Natural killer cell (primary cell): ENCODE measurements at regions not wholly inside any gene's neighbourhood (a gene's known extent, or its start where the extent isn't known, plus 50 kb on each side); places are given as distances from the start of the nearest gene placed in this dataset.

Experiments used
- ATAC-seq, 3 donors: fragments of 150-1000 bp in 2 of 3; fragments of 200-7000 bp in 1 of 3; cut with Tn5 transposase; 1 replicate in 1 of 3; 2 replicates in 2 of 3; pipeline ENCODE4 v1.10.0; 2021; ENCODE audit warnings: mild to moderate bottlenecking in 2 of 3, moderate library complexity in 2 of 3
- DNase-seq, 2 donors: peaks; one replicate each; pipeline versions ENCODE4 v3.0.0 to v3.0.0-alpha.2; 2013 to 2021; ENCODE audit warnings: mixed read lengths in 1 of 2
- H3K27ac ChIP-seq: one replicate; pipeline ENCODE4 v1.5.1; 2013; ENCODE audit warnings: mild to moderate bottlenecking, low read length
- H3K27me3 ChIP-seq: one replicate; pipeline ENCODE4 v1.6.1; 2013; ENCODE audit warnings: low read length; ENCODE audit not compliant: control insufficient read depth, insufficient read depth
- H3K36me3 ChIP-seq: one replicate; pipeline ENCODE4 v1.6.1; 2013; ENCODE audit warnings: low read length; ENCODE audit not compliant: control insufficient read depth, insufficient read depth
- H3K4me1 ChIP-seq: one replicate; pipeline ENCODE4 v1.6.1; 2013; ENCODE audit warnings: low read length; ENCODE audit not compliant: control insufficient read depth, insufficient read depth
- H3K4me3 ChIP-seq: one replicate; pipeline ENCODE4 v1.5.1; 2013; ENCODE audit warnings: low read length
- H3K9me3 ChIP-seq: one replicate; pipeline ENCODE4 v1.6.1; 2013; ENCODE audit warnings: low read length; ENCODE audit not compliant: control insufficient read depth, insufficient read depth
- H3K27ac Mint-ChIP-seq, 2 donors: one replicate each; pipeline ENCODE4 v1.8.0; 2022; ENCODE audit warnings: mild to moderate bottlenecking in 2 of 2, mixed read lengths in 2 of 2, moderate library complexity in 1 of 2
- H3K27me3 Mint-ChIP-seq, 2 donors: one replicate each; pipeline ENCODE4 v1.8.0; 2022; ENCODE audit warnings: low read depth in 2 of 2, mixed read lengths in 2 of 2
- H3K36me3 Mint-ChIP-seq: one replicate; pipeline ENCODE4 v1.8.0; 2022; ENCODE audit warnings: mixed read lengths
- H3K4me1 Mint-ChIP-seq, 2 donors: one replicate each; pipeline ENCODE4 v1.8.0; 2022; ENCODE audit warnings: mixed read lengths in 2 of 2
- H3K4me3 Mint-ChIP-seq: one replicate; pipeline ENCODE4 v1.8.0; 2022; ENCODE audit warnings: mild to moderate bottlenecking, moderate library complexity, mixed read lengths
- H3K9me3 Mint-ChIP-seq, 2 donors: one replicate each; pipeline ENCODE4 v1.8.0; 2022; ENCODE audit warnings: mixed read lengths in 2 of 2
- WGBS: methylation state at CpG from one replicate; pipeline ENCODE4 v1.1.7; 2013; ENCODE audit warnings: missing lambda C conversion rate; ENCODE audit not compliant: insufficient coverage; 5-methylcytosine and 5-hydroxymethylcytosine counted together
- intact Hi-C: fragments of 100-400 bp; cut with micrococcal nuclease; formaldehyde crosslinking; loops from one replicate; pipeline ENCODE4 v1.14.2; 2022
- TF ChIP-seq, protein P1 (sequence below): fragments of 200-600 bp; IDR thresholded peaks from one replicate; pipeline ENCODE4 v1.8.0; 2022; ENCODE audit warnings: antibody characterized with exemption

DNA sequence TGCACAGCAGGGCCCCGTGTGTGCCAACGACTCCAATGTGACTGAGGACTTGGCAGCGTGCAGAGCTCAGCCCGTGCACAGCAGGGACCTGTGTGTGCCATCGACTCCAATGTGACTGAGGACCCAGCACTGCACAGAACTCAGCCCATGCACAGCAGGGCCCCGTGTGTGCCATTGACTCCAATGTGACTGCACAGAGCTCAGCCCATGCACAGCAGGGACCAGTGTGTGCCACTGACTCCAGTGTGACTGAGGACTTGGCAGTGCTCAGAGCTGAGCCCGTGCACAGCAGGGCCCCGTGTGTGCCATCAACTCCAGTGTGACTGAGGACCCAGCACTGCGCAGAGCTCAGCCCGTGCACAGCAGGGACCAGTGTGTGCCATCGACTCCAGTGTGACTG lies 347.8 kb upstream of the B3GAT1 start:
- H3K27ac Mint-ChIP-seq = no peak overlapping the region
- H3K27me3 ChIP-seq = no peaks in the 10 kb centered on the region

DNA sequence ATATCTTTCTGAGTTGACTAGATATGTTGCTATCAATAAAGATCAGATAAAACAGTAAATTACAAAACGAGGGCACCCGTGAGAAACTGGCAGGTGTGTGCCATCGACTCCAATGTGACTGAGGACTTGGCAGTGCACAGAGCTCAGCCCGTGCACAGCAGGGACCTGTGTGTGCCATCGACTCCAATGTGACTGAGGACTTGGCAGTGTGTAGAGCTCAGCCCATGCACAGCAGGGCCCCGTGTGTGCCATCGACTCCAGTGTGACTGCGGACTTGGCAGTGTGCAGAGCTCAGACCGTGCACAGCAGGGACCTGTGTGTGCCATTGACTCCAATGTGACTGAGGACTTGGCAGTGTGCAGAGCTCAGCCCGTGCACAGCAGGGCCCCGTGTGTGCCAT lies 347.2 kb upstream of the B3GAT1 start:
- H3K27me3 Mint-ChIP-seq = peaks cover 6 to 22% of the 10 kb centered on the region in 2 donors
- H3K4me3 Mint-ChIP-seq = no peak overlapping the region
- Histone ChIP-seq H3K27me3 (no peaks in the 10 kb centered on the region), H3K36me3 (no peaks in the 10 kb centered on the region), H3K4me1 (no peaks in the 10 kb centered on the region), H3K27ac (no peak overlapping the region), H3K4me3 (no peak overlapping the region), H3K9me3 (no peaks in the 10 kb centered on the region)
- no peak overlapping the region for H3K27ac Mint-ChIP-seq
- ATAC-seq = no peak
- intact Hi-C loops = no loop called here
- H3K9me3 Mint-ChIP-seq = no peaks in the 10 kb centered on the region
- DNase-seq = no peak
- TF ChIP-seq, protein P1, sequence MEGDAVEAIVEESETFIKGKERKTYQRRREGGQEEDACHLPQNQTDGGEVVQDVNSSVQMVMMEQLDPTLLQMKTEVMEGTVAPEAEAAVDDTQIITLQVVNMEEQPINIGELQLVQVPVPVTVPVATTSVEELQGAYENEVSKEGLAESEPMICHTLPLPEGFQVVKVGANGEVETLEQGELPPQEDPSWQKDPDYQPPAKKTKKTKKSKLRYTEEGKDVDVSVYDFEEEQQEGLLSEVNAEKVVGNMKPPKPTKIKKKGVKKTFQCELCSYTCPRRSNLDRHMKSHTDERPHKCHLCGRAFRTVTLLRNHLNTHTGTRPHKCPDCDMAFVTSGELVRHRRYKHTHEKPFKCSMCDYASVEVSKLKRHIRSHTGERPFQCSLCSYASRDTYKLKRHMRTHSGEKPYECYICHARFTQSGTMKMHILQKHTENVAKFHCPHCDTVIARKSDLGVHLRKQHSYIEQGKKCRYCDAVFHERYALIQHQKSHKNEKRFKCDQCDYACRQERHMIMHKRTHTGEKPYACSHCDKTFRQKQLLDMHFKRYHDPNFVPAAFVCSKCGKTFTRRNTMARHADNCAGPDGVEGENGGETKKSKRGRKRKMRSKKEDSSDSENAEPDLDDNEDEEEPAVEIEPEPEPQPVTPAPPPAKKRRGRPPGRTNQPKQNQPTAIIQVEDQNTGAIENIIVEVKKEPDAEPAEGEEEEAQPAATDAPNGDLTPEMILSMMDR = no peak
- H3K4me1 Mint-ChIP-seq = no peaks in the 10 kb centered on the region
- no peaks in the 10 kb centered on the region for H3K36me3 Mint-ChIP-seq
- 65% methylated on average over 11 of the region's 11 CpGs for WGBS

More for the DNA sequence above, 347.8 kb upstream of the B3GAT1 start:
- WGBS = 73% methylated on average over 11 of the region's 11 CpGs
- intact Hi-C loops = no loop called here
- DNase-seq = no peak
- Mint-ChIP-seq H3K4me1 (no peaks in the 10 kb centered on the region), H3K36me3 (no peaks in the 10 kb centered on the region), H3K27me3 (peaks cover 8 to 17% of the 10 kb centered on the region in 2 donors), H3K4me3 (no peak overlapping the region), H3K9me3 (no peaks in the 10 kb centered on the region)
- Histone ChIP-seq H3K36me3 (no peaks in the 10 kb centered on the region), H3K9me3 (no peaks in the 10 kb centered on the region), H3K27ac (no peak overlapping the region), H3K4me1 (no peaks in the 10 kb centered on the region), H3K4me3 (no peak overlapping the region)
- ATAC-seq = no peak
- TF ChIP-seq, protein P1 = no peak

DNA sequence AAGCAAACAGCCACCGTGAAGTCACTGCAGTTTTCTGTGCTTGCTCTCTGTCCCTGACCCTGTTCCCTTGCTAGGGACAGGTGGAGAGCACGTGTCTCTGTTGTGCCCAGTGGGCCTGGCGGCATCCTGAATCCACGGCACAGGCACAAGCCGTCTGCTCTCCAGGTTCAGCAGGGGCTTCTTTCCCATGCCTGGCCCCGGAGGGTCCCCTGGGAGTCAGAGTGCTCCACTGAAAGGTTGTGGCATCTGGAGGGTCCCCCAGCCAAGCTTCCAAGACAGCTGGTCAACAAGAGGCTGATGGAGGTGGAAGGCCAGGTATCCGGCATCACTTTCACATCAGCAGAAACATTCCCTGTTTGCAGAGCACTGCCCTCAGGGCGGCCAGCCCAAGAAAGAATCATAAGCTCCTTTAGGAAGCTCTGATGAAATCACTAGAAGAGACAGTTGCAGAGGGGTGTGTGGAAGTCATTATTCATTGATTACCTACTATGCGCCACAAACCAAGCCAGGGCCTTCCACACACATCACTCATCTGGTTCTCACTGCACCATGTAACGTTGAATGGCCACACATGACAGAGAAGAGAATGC lies 346.4 kb upstream of the B3GAT1 start:
- Mint-ChIP-seq H3K36me3 (no peaks in the 10 kb centered on the region), H3K4me3 (no peak overlapping the region), H3K27me3 (peaks cover 6 to 27% of the 10 kb centered on the region in 2 donors), H3K9me3 (no peaks in the 10 kb centered on the region), H3K4me1 (no peaks in the 10 kb centered on the region), H3K27ac (no peak overlapping the region)
- Histone ChIP-seq H3K4me1 (no peaks in the 10 kb centered on the region), H3K4me3 (no peak overlapping the region), H3K36me3 (no peaks in the 10 kb centered on the region), H3K27me3 (no peaks in the 10 kb centered on the region), H3K27ac (no peak overlapping the region), H3K9me3 (no peaks in the 10 kb centered on the region)
- intact Hi-C loops = no loop called here
- ATAC-seq (no peak), DNase-seq (no peak)
- WGBS = 81% methylated on average over 9 of the region's 10 CpGs
- TF ChIP-seq, protein P1 = no peak

DNA sequence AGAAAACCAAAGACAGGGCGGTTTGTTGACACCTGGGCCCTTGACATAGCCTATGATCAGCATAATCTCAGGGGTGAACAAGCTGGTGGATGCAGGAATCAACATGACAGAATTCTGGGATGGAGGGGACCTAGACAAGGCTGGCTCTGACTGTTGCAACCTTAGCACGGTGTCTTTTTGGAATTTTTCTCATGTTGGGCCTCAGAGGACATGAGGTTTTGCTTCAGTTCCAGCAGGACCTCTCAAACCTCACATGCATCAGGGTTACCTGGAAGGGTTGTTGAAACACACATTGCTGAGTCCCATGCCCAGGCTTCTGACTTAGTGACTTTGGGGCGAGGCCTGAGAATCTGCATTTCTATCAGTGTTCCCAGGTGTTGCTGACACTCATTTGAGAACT lies 345.6 kb upstream of the B3GAT1 start:
- ATAC-seq (no peak), DNase-seq (no peak)
- no peaks in the 10 kb centered on the region for H3K9me3 Mint-ChIP-seq
- H3K4me1 ChIP-seq = no peaks in the 10 kb centered on the region
- H3K4me3 ChIP-seq = no peak overlapping the region
- no peak overlapping the region for H3K27ac ChIP-seq
- intact Hi-C loops = no loop called here
- WGBS = 72% methylated on average over 3 of the region's 3 CpGs
- no peaks in the 10 kb centered on the region for H3K36me3 Mint-ChIP-seq
- H3K9me3 ChIP-seq = no peaks in the 10 kb centered on the region
- H3K27ac Mint-ChIP-seq = no peak overlapping the region
- no peaks in the 10 kb centered on the region for H3K4me1 Mint-ChIP-seq
- H3K4me3 Mint-ChIP-seq = no peak overlapping the region
- H3K27me3 Mint-ChIP-seq = peaks cover 6 to 27% of the 10 kb centered on the region in 2 donors
- no peaks in the 10 kb centered on the region for H3K36me3 ChIP-seq
- TF ChIP-seq, protein P1 = no peak
- H3K27me3 ChIP-seq = no peaks in the 10 kb centered on the region
